Left ventricle myocardium inferior (tissue), 1 donor: ENCODE measurements at regions not wholly inside any gene's neighbourhood (a gene's known extent, or its start where the extent isn't known, plus 50 kb on each side); places are given as distances from the start of the nearest gene placed in this dataset.
A peak's percentile ranks its signal among the peaks of the same experiment; 100 is the strongest.

Source experiments
- DNase-seq: peaks from one replicate; pipeline ENCODE4 v3.0.0-alpha.2; 2020
- H3K27ac ChIP-seq: fragments of 200-600 bp; replicated peaks from 2 replicates; pipeline ENCODE4 v1.8.0; 2021
- H3K27me3 ChIP-seq: fragments of 200-600 bp; 2 replicates; pipeline ENCODE4 v1.8.0; 2021; ENCODE audit warnings: low read depth
- H3K36me3 ChIP-seq: fragments of 200-600 bp; 2 replicates; pipeline ENCODE4 v1.8.0; 2021
- H3K4me1 ChIP-seq: fragments of 200-600 bp; 2 replicates; pipeline ENCODE4 v1.8.0; 2021
- H3K4me3 ChIP-seq: fragments of 200-600 bp; 2 replicates; pipeline ENCODE4 v1.8.0; 2021; ENCODE audit warnings: mild to moderate bottlenecking, moderate library complexity
- H3K9me3 ChIP-seq: fragments of 200-600 bp; replicated peaks from 2 replicates; pipeline ENCODE4 v1.8.0; 2021
- intact Hi-C: fragments of 100-400 bp; cut with micrococcal nuclease; formaldehyde crosslinking; loops from one replicate; pipeline ENCODE4 v1.11.0; 2022
- TF ChIP-seq, protein P1 (sequence below): fragments of 200-600 bp; IDR thresholded peaks from 2 replicates; pipeline ENCODE4 v1.8.0; 2021; ENCODE audit warnings: antibody characterized with exemption, mild to moderate bottlenecking, borderline replicate concordance
- donor health status: DM: no; HTN: yes; CAD: no; lungs with severe emphysema.

DNA sequence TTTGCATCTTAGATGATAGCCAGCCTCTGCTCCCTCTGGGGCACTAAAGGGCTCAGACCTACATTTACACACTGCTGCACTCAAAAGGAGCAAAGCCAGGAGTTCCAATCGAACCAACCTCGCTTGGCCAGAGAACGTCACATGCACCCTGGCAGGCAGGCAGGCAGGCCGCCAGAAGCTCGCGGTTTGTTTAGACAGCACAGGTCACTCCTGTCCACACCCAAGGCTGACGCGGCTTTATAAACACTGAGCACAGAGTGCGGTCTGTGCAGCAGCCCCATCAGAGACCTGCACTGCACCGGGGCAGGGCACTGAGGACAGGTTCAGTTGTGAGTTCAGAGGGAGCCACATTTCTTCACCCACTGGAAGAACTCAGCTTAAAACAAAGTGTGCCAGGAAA is 143.9 kb downstream of the BCOR start:
- Histone ChIP-seq H3K36me3 (no peaks in the 10 kb centered on the region), H3K4me3 (no peak overlapping the region), H3K9me3 (no peaks in the 10 kb centered on the region), H3K4me1 (peaks cover 25% of the 10 kb centered on the region), H3K27ac (peak overlapping the region; percentile 58), H3K27me3 (no peaks in the 10 kb centered on the region)
- TF ChIP-seq, protein P1, sequence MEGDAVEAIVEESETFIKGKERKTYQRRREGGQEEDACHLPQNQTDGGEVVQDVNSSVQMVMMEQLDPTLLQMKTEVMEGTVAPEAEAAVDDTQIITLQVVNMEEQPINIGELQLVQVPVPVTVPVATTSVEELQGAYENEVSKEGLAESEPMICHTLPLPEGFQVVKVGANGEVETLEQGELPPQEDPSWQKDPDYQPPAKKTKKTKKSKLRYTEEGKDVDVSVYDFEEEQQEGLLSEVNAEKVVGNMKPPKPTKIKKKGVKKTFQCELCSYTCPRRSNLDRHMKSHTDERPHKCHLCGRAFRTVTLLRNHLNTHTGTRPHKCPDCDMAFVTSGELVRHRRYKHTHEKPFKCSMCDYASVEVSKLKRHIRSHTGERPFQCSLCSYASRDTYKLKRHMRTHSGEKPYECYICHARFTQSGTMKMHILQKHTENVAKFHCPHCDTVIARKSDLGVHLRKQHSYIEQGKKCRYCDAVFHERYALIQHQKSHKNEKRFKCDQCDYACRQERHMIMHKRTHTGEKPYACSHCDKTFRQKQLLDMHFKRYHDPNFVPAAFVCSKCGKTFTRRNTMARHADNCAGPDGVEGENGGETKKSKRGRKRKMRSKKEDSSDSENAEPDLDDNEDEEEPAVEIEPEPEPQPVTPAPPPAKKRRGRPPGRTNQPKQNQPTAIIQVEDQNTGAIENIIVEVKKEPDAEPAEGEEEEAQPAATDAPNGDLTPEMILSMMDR, result no peak
- DNase-seq, result peak; percentile 72
- intact Hi-C loops, result no loop called here

DNA sequence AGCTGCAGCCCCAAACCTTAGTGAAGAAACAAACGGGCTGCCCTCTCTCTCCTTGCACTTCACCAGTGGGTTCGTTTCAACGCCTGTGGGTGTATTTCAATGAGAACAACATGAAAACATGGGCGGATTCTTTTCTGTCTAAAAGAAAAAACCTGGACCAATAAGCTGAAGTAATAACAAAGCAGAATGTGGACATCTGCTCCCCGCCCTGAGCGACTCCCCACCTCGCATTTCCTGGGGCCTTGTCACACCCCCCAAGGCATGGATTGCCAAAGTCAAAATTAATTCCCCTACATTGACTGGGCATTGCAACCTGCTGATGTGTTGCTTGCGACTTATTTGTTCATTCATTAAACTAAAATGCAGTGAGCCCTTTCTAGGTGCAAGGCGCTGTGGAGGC is 142.9 kb downstream of the BCOR start:
- H3K4me1 ChIP-seq, result peaks cover 25% of the 10 kb centered on the region
- TF ChIP-seq, protein P1, result no peak
- no peaks in the 10 kb centered on the region for H3K27me3 ChIP-seq
- no peaks in the 10 kb centered on the region for H3K36me3 ChIP-seq
- no peaks in the 10 kb centered on the region for H3K9me3 ChIP-seq
- no peak for DNase-seq
- no peak overlapping the region for H3K4me3 ChIP-seq
- H3K27ac ChIP-seq, result peak overlapping the region; percentile 58
- intact Hi-C loops, result no loop called here

DNA sequence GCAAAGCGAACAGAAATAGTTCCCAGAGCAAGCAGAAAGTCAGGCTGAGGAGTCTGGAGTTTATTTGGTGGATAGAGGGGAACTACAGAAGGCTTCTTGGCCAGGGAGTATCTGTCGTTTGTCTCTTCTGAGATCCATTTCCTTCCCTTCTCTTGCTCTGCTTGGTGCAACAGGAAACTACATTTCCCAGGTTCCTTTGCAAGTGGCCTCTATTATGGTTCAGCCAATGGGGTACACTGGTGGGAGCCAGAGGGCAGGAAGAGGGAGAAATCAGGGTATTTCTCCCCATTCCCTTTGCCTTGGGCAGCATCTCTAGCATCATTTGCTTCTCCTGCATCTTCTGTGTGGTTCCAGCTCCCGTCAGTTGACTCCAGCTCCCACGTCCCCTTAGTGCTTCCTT is 142.1 kb downstream of the BCOR start:
- Histone ChIP-seq H3K4me1 (peaks cover 25% of the 10 kb centered on the region), H3K27me3 (no peaks in the 10 kb centered on the region), H3K9me3 (no peaks in the 10 kb centered on the region), H3K27ac (no peak overlapping the region), H3K36me3 (no peaks in the 10 kb centered on the region), H3K4me3 (no peak overlapping the region)
- intact Hi-C loops, result no loop called here
- DNase-seq, result no peak
- TF ChIP-seq, protein P1, result no peak

DNA sequence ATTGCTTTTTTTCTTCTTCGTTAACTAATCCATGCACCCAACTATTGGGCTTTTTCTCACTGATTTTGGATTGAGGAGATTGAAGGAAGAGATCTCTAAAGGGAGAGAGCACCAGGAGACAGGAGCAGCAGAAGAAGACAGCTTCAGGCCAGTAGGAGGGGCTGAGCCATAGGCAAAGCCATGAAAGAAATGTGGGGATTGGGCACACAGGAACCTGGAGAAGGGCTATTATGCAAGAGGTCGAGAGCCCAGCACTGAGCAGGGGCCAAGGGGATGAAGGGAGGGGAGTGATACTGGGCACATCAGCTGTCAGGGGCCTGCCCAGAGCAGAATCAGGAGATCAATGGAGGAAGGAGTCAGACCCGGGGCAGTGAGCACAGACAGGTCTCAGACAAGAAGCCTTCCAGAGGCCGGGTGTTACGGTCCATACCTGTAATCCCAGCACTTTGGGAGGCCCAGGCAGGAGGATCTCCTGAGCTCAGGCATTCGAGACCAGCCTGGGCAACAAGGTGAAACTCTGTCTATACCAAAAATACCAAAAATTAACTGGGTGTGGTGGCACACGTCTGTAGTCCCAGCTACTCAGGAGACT is 140.9 kb downstream of the BCOR start:
- Histone ChIP-seq H3K9me3 (no peaks in the 10 kb centered on the region), H3K4me3 (no peak overlapping the region), H3K27ac (no peak overlapping the region), H3K27me3 (no peaks in the 10 kb centered on the region), H3K4me1 (peaks cover 25% of the 10 kb centered on the region), H3K36me3 (no peaks in the 10 kb centered on the region)
- no peak for DNase-seq
- intact Hi-C loops, result no loop called here
- TF ChIP-seq, protein P1, result no peak

GRCh38 chrX:39957816-39958566 is 139.8 kb downstream of the BCOR start:
- intact Hi-C loops, result no loop called here
- no peaks in the 10 kb centered on the region for H3K9me3 ChIP-seq
- no peaks in the 10 kb centered on the region for H3K36me3 ChIP-seq
- DNase-seq, result no peak
- no peak overlapping the region for H3K4me3 ChIP-seq
- no peaks in the 10 kb centered on the region for H3K27me3 ChIP-seq
- peak overlapping the region; percentile 44 for H3K27ac ChIP-seq
- TF ChIP-seq, protein P1, result no peak
- peaks cover 24% of the 10 kb centered on the region for H3K4me1 ChIP-seq
